B cell (primary cell): ENCODE measurements at regions not wholly inside any gene's neighbourhood (a gene's known extent, or its start where the extent isn't known, plus 50 kb on each side); places are given as distances from the start of the nearest gene placed in this dataset.

ENCODE experiments used
- ATAC-seq: fragments of 200-7000 bp; cut with Tn5 transposase; one replicate; pipeline ENCODE4 v1.10.0; 2021; ENCODE audit warnings: low read depth, mild to moderate bottlenecking, moderate number of reproducible peaks, moderate library complexity
- CTCF ChIA-PET: fragments of 350-600 bp; sonication (Branson Sonifier 250); formaldehyde crosslinking; loops from one replicate; lab custom pipeline; 2021; ENCODE audit warnings: antibody characterized with exemption, inconsistent platforms; lab: Charles Lee
- POLR2A ChIA-PET: fragments of 350-600 bp; sonication (Branson Sonifier 250); formaldehyde crosslinking; loops from one replicate; lab custom pipeline; 2021; ENCODE audit warnings: antibody characterized with exemption; lab: Charles Lee
- DNase-seq: peaks from one replicate; pipeline ENCODE4 v3.0.0; 2013
- H2AFZ ChIP-seq: 2 replicates; pipeline ENCODE4 v1.6.1; 2012; ENCODE audit warnings: mild to moderate bottlenecking, low read depth, low read length; ENCODE audit not compliant: insufficient read depth, poor library complexity, severe bottlenecking
- H3K27ac ChIP-seq, 2 donors: 1 replicate in 1 of 2; 2 replicates in 1 of 2; pipeline ENCODE4 v1.5.1; 2012 to 2013; ENCODE audit warnings: low read length in 2 of 2, mild to moderate bottlenecking in 2 of 2, moderate library complexity in 1 of 2
- H3K27me3 ChIP-seq, 4 experiments: fragments of 200-600 bp in 1 of 4; sonication (generic) in 1 of 4; replicated peaks in 1 of 4; 1 replicate in 2 of 4; 2 replicates in 2 of 4; pipeline versions ENCODE4 v1.6.1 to v1.7.0; 2013 to 2016; ENCODE audit warnings: low read length in 3 of 4, mild to moderate bottlenecking in 2 of 4, mixed read lengths in 1 of 4, moderate library complexity in 1 of 4; ENCODE audit not compliant: insufficient read depth in 4 of 4, control insufficient read depth in 3 of 4; ENCODE audit errors: control extremely low read depth in 1 of 4
- H3K36me3 ChIP-seq, 2 experiments: replicated peaks in 1 of 2; 1 replicate in 1 of 2; 2 replicates in 1 of 2; pipeline versions ENCODE4 v1.6.1 to v1.7.1; 2013; ENCODE audit warnings: low read length in 1 of 2; ENCODE audit not compliant: insufficient read depth in 2 of 2, control insufficient read depth in 1 of 2; ENCODE audit errors: control extremely low read depth in 1 of 2, extremely low read depth in 1 of 2
- H3K4me1 ChIP-seq, 2 donors: fragments of 200-600 bp in 1 of 2; sonication (generic) in 1 of 2; 1 replicate in 1 of 2; 2 replicates in 1 of 2; pipeline versions ENCODE4 v1.5.1 to v1.6.1; 2013 to 2017; ENCODE audit warnings: low read length in 2 of 2; ENCODE audit not compliant: control insufficient read depth in 2 of 2, insufficient read depth in 2 of 2
- H3K4me2 ChIP-seq: replicated peaks from 2 replicates; pipeline ENCODE3; 2012; ENCODE audit warnings: mild to moderate bottlenecking, low read depth, low read length; ENCODE audit not compliant: poor library complexity, severe bottlenecking
- H3K4me3 ChIP-seq, 5 experiments: fragments of 200-600 bp in 1 of 5; sonication (generic) in 1 of 5; 1 replicate in 3 of 5; 2 replicates in 2 of 5; pipeline versions ENCODE4 v1.5.1 to v1.7.0; 2011 to 2016; ENCODE audit warnings: low read length in 4 of 5, mild to moderate bottlenecking in 4 of 5, low read depth in 2 of 5, control low read depth in 1 of 5, moderate library complexity in 1 of 5; ENCODE audit not compliant: insufficient read depth in 1 of 5; ENCODE audit errors: control extremely low read depth in 1 of 5, extremely low read depth in 1 of 5
- H3K79me2 ChIP-seq: fragments of 200-600 bp; sonication (generic); one replicate; pipeline ENCODE4 v1.6.0; 2016; ENCODE audit warnings: low read length; ENCODE audit not compliant: control insufficient read depth, insufficient read depth
- H3K9ac ChIP-seq: fragments of 200-600 bp; sonication (generic); 2 replicates; pipeline ENCODE4 v1.6.1; 2017; ENCODE audit warnings: mild to moderate bottlenecking, low read length, moderate library complexity
- H3K9me3 ChIP-seq, 3 donors: one replicate each; pipeline versions ENCODE4 v1.6.1 to v1.7.1; 2013; ENCODE audit warnings: low read length in 2 of 3; ENCODE audit not compliant: control insufficient read depth in 2 of 3, insufficient read depth in 1 of 3; ENCODE audit errors: control extremely low read depth in 1 of 3
- H4K20me1 ChIP-seq: 2 replicates; pipeline ENCODE4 v1.6.0; 2012; ENCODE audit warnings: mild to moderate bottlenecking, low read length; ENCODE audit not compliant: insufficient read depth, control insufficient read depth, poor library complexity, severe bottlenecking
- H3K27ac Mint-ChIP-seq: one replicate; pipeline ENCODE4 v1.8.0; 2021; ENCODE audit warnings: mixed read lengths
- H3K27me3 Mint-ChIP-seq: one replicate; pipeline ENCODE4 v1.8.0; 2021; ENCODE audit warnings: mixed read lengths
- H3K4me1 Mint-ChIP-seq: one replicate; pipeline ENCODE4 v1.8.0; 2021; ENCODE audit warnings: mixed read lengths
- H3K4me3 Mint-ChIP-seq: one replicate; pipeline ENCODE4 v1.8.0; 2021; ENCODE audit warnings: mixed read lengths
- H3K9me3 Mint-ChIP-seq: one replicate; pipeline ENCODE4 v1.8.0; 2022; ENCODE audit warnings: mixed read lengths; ENCODE audit not compliant: insufficient read depth
- EZH2 ChIP-seq: IDR thresholded peaks from 2 replicates; pipeline ENCODE4 v1.6.1; 2012; ENCODE audit warnings: borderline replicate concordance, low read depth, mild to moderate bottlenecking, moderate library complexity, low read length; ENCODE audit not compliant: insufficient read depth, poor library complexity, severe bottlenecking
- WGBS: methylation state at CpG from one replicate; pipeline ENCODE4 v1.1.5; 2013; ENCODE audit warnings: missing lambda C conversion rate; ENCODE audit not compliant: insufficient coverage; 5-methylcytosine and 5-hydroxymethylcytosine counted together
- intact Hi-C: fragments of 100-400 bp; cut with micrococcal nuclease; formaldehyde crosslinking; loops from one replicate; pipeline ENCODE4 v1.10.0; 2022
- TF ChIP-seq, protein P1 (sequence below): fragments of 200-600 bp; IDR thresholded peaks from one replicate; pipeline ENCODE4 v1.8.0; 2022; ENCODE audit warnings: antibody characterized with exemption, mild to moderate bottlenecking

DNA sequence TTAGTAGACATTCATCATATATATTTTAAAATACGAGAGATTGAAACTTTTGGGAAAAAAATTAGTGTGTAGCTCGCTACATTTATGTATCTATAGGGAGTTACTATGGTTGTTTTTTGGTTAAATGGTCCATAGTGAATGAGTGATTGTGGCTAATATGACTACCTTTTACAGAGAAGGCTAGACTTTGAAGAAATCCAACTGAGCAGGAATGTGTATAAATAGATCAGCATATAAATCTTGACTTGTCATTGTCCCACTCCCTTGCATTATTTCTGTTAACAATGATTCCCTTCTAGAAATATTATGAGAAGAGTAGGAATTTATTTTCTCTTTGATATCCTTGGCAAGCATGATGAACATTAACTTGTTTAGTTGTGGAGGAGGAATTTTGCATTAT lies 737.8 kb upstream of the MAP3K7 start:
- H3K4me3 ChIP-seq, result no peak overlapping the region
- H3K27ac ChIP-seq, result no peak overlapping the region
- no peaks in the 10 kb centered on the region for H3K36me3 ChIP-seq
- no peaks in the 10 kb centered on the region for H3K4me1 ChIP-seq
- no CpG with 5 or more reads among the region's 2 CpGs for WGBS
- intact Hi-C loops, result no loop called here
- H3K9me3 ChIP-seq, result no peaks in the 10 kb centered on the region
- ATAC-seq (no peak), DNase-seq (no peak)
- no peak for TF ChIP-seq EZH2
- H3K79me2 ChIP-seq, result no peaks in the 10 kb centered on the region
- no peak overlapping the region for H3K4me2 ChIP-seq
- H4K20me1 ChIP-seq, result no peaks in the 10 kb centered on the region
- no peaks in the 10 kb centered on the region for H3K4me1 Mint-ChIP-seq
- no peaks in the 10 kb centered on the region for H3K27me3 Mint-ChIP-seq
- H3K4me3 Mint-ChIP-seq, result no peak overlapping the region
- H3K27ac Mint-ChIP-seq, result no peak overlapping the region
- peaks cover under 1% of the 10 kb centered on the region for H3K9me3 Mint-ChIP-seq
- H2AFZ ChIP-seq, result no peak overlapping the region
- ChIA-PET POLR2A (no interaction called here), CTCF (no interaction called here)
- no peaks in the 10 kb centered on the region for H3K27me3 ChIP-seq
- H3K9ac ChIP-seq, result no peak overlapping the region

DNA sequence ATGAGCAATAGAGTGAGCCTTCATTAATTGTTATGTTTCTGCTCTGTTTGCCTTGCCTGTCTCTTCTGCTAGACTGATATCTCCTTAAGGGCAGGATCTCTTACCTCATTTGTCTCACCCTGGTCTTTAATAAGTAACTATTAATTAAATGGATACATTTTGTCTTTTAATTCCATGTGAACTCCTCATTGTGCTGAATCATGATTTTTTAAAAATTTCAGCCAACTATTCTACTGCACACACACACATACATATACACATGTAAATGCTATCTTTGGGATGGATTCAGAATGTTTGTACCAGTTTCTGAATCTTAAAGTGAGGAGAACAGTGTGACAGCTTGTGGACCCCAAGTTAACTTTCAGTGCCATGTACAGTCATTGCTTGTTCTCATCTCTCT lies 731.1 kb upstream of the MAP3K7 start:
- Histone ChIP-seq H2AFZ (no peak overlapping the region), H3K27ac (no peak overlapping the region), H3K79me2 (no peaks in the 10 kb centered on the region), H3K9ac (no peak overlapping the region), H3K27me3 (no peaks in the 10 kb centered on the region), H3K4me3 (no peak overlapping the region), H3K4me2 (no peak overlapping the region), H3K4me1 (no peaks in the 10 kb centered on the region), H3K9me3 (no peaks in the 10 kb centered on the region), H3K36me3 (no peaks in the 10 kb centered on the region), H4K20me1 (no peaks in the 10 kb centered on the region)
- TF ChIP-seq, protein P1, sequence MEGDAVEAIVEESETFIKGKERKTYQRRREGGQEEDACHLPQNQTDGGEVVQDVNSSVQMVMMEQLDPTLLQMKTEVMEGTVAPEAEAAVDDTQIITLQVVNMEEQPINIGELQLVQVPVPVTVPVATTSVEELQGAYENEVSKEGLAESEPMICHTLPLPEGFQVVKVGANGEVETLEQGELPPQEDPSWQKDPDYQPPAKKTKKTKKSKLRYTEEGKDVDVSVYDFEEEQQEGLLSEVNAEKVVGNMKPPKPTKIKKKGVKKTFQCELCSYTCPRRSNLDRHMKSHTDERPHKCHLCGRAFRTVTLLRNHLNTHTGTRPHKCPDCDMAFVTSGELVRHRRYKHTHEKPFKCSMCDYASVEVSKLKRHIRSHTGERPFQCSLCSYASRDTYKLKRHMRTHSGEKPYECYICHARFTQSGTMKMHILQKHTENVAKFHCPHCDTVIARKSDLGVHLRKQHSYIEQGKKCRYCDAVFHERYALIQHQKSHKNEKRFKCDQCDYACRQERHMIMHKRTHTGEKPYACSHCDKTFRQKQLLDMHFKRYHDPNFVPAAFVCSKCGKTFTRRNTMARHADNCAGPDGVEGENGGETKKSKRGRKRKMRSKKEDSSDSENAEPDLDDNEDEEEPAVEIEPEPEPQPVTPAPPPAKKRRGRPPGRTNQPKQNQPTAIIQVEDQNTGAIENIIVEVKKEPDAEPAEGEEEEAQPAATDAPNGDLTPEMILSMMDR, result no peak
- TF ChIP-seq EZH2, result no peak
- intact Hi-C loops, result no loop called here
- H3K4me3 Mint-ChIP-seq, result no peak overlapping the region
- no peak overlapping the region for H3K27ac Mint-ChIP-seq
- POLR2A ChIA-PET, result no interaction called here
- DNase-seq (no peak), ATAC-seq (no peak)
- peaks cover 3% of the 10 kb centered on the region for H3K9me3 Mint-ChIP-seq
- CTCF ChIA-PET, result no interaction called here
- H3K27me3 Mint-ChIP-seq, result no peaks in the 10 kb centered on the region
- no peaks in the 10 kb centered on the region for H3K4me1 Mint-ChIP-seq
